Kidney (tissue), 13 donors: ENCODE measurements at regions not wholly inside any gene's neighbourhood (a gene's known extent, or its start where the extent isn't known, plus 50 kb on each side); places are given as distances from the start of the nearest gene placed in this dataset.

Source experiments
- DNase-seq, 5 donors: peaks; one replicate each; pipeline ENCODE4 v3.0.0-alpha.2; 2013 to 2020
- FAIRE-seq: peaks from 2 replicates; lab custom pipeline; 2012; peaks lifted over from hg19 to GRCh38; lab: Jason Lieb, UNC
- H3K27ac ChIP-seq, 2 donors: one replicate each; pipeline ENCODE4 v1.7.0; 2013; ENCODE audit warnings: low read depth in 2 of 2, low read length in 2 of 2, inconsistent platforms in 1 of 2
- H3K27me3 ChIP-seq: one replicate; pipeline ENCODE4 v1.7.1; 2013; ENCODE audit warnings: low read length, inconsistent platforms; ENCODE audit not compliant: control insufficient read depth, insufficient read depth
- H3K36me3 ChIP-seq, 3 donors: one replicate each; pipeline versions ENCODE4 v1.7.0 to v1.7.1; 2013; ENCODE audit warnings: low read length in 3 of 3, control low read depth in 1 of 3, inconsistent platforms in 1 of 3; ENCODE audit not compliant: insufficient read depth in 3 of 3, control insufficient read depth in 2 of 3
- H3K4me1 ChIP-seq, 3 donors: one replicate each; pipeline versions ENCODE4 v1.7.0 to v1.7.1; 2013; ENCODE audit warnings: low read length in 3 of 3, inconsistent platforms in 1 of 3, low read depth in 1 of 3; ENCODE audit not compliant: control insufficient read depth in 2 of 3, insufficient read depth in 2 of 3
- H3K4me3 ChIP-seq, 3 donors: one replicate each; pipeline versions ENCODE4 v1.7.0 to v1.8.1; 2013; ENCODE audit warnings: low read length in 3 of 3, control low read depth in 1 of 3, inconsistent platforms in 1 of 3
- H3K9ac ChIP-seq, 3 donors: one replicate each; pipeline versions ENCODE4 v1.7.0 to v1.7.1; 2013; ENCODE audit warnings: low read length in 3 of 3, control low read depth in 1 of 3, inconsistent platforms in 1 of 3
- H3K9me3 ChIP-seq, 3 donors: one replicate each; pipeline versions ENCODE4 v1.7.0 to v1.7.1; 2013; ENCODE audit warnings: low read length in 3 of 3, control low read depth in 1 of 3, inconsistent platforms in 1 of 3; ENCODE audit not compliant: control insufficient read depth in 2 of 3, insufficient read depth in 1 of 3
- CTCF ChIP-seq: IDR thresholded peaks from 3 replicates; pipeline ENCODE4 v1.5.1; 2012; ENCODE audit warnings: mild to moderate bottlenecking, moderate library complexity, borderline replicate concordance; ENCODE audit not compliant: insufficient read depth; ENCODE audit errors: extremely low read depth
- intact Hi-C: fragments of 100-400 bp; cut with DNase I; formaldehyde crosslinking; loops from one replicate; pipeline ENCODE4 v1.11.1; 2022
- donor health status: control.
- donor health status: control.
- donor health status: control.
- donor health status: control.
- donor health status: control.
- donor health status: DM: yes; HTN: yes; CAD: no.
- donor health status: Normal renal cell carcinoma (clear cell type).

GRCh38 chr13:105597573-105597972, 937.9 kb downstream of the EFNB2 start:
- FAIRE-seq, result no peak
- H3K27me3 ChIP-seq, result no peaks in the 10 kb centered on the region
- no peaks in the 10 kb centered on the region for H3K4me1 ChIP-seq
- no peaks in the 10 kb centered on the region for H3K36me3 ChIP-seq
- DNase-seq, result no peak
- no peak overlapping the region for H3K27ac ChIP-seq
- no peak for TF ChIP-seq CTCF
- no peak overlapping the region for H3K9ac ChIP-seq
- H3K9me3 ChIP-seq, result no peaks in the 10 kb centered on the region
- no peak overlapping the region for H3K4me3 ChIP-seq
- intact Hi-C loops, result no loop called here

- Histone ChIP-seq H3K27ac (no peak overlapping the region), H3K36me3 (no peaks in the 10 kb centered on the region), H3K9me3 (no peaks in the 10 kb centered on the region), H3K4me3 (no peak overlapping the region), H3K27me3 (no peaks in the 10 kb centered on the region), H3K4me1 (peaks cover 0 to 2% (median 0%) of the 10 kb centered on the region in 3 donors), H3K9ac (no peak overlapping the region)
- intact Hi-C loops, result no loop called here
- FAIRE-seq (no peak), DNase-seq (no peak)
- no peak for TF ChIP-seq CTCF
Observed at GRCh38 chr13:105595471-105595870, 940.0 kb downstream of the EFNB2 start.

DNA sequence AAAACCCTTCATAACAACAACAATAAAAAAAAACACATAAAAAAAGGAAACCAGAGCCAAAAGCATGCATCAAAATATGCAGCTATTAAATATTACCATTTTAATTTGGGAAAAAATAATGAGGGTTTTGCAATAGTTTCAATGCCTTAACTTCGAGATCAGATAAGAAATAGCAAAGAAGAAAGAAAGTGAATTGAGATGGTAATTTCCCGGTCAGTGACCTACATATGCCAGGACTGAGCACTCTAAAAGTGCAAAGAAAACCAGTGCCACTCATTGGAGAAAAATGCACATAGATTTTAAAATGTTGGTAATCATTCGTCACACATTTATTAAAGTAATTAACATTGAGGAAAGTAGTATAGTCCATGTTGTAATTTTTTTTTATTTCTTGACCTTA, 944.2 kb downstream of the EFNB2 start:
- no peaks in the 10 kb centered on the region for H3K36me3 ChIP-seq
- no peaks in the 10 kb centered on the region for H3K9me3 ChIP-seq
- H3K4me3 ChIP-seq, result no peak overlapping the region
- TF ChIP-seq CTCF, result no peak
- no peaks in the 10 kb centered on the region for H3K27me3 ChIP-seq
- H3K4me1 ChIP-seq, result peaks cover 0 to 2% (median 0%) of the 10 kb centered on the region in 3 donors
- no peak overlapping the region for H3K27ac ChIP-seq
- H3K9ac ChIP-seq, result no peak overlapping the region
- FAIRE-seq, result peak; percentile 21
- DNase-seq, result peak in 2 of 5 donors; percentile 25 to 50
- intact Hi-C loops, result no loop called here

DNA sequence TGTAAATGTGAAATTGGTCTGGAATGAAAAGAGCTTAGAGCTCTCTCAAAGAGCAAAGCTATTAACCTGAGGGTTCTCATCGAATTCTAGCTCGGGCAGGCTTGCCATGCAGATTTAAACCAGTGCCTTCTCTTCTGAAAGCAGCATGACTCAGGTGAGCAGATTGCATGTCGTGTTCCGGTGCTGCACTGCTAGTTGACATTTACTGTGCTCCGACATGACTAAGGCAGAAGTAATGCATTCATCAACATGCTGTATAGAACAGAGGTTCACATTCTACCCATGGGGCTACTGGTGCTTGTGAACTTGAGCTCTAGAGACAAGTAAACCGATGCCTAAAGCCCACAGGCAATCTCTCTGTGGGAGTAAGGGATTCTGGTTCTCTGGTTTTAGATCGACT, 947.7 kb downstream of the EFNB2 start:
- intact Hi-C loops, result no loop called here
- no peak overlapping the region for H3K9ac ChIP-seq
- DNase-seq (peak in 4 of 5 donors; percentile 24 to 62 (median 60)), FAIRE-seq (no peak)
- no peaks in the 10 kb centered on the region for H3K27me3 ChIP-seq
- H3K27ac ChIP-seq, result no peak overlapping the region
- no peaks in the 10 kb centered on the region for H3K9me3 ChIP-seq
- H3K36me3 ChIP-seq, result no peaks in the 10 kb centered on the region
- H3K4me3 ChIP-seq, result no peak overlapping the region
- no peak for TF ChIP-seq CTCF
- peaks cover 0 to 2% (median 0%) of the 10 kb centered on the region in 3 donors for H3K4me1 ChIP-seq
